Liver (tissue), 2 donors: ENCODE measurements at regions not wholly inside any gene's neighbourhood (a gene's known extent, or its start where the extent isn't known, plus 50 kb on each side); places are given as distances from the start of the nearest gene placed in this dataset.

Experiments
- GABPA ChIP-seq, 2 donors: IDR thresholded peaks in 1 of 2; conservative IDR thresholded peaks in 1 of 2; 2 replicates each; pipeline ENCODE4 v1.6.1; 2016; ENCODE audit warnings: antibody characterized with exemption in 2 of 2, mild to moderate bottlenecking in 1 of 2, moderate library complexity in 1 of 2
- TAF1 ChIP-seq: conservative IDR thresholded peaks from 2 replicates; pipeline ENCODE4 v1.6.1; 2016; ENCODE audit warnings: antibody characterized with exemption, mild to moderate bottlenecking
- donor health status: healthy.

DNA sequence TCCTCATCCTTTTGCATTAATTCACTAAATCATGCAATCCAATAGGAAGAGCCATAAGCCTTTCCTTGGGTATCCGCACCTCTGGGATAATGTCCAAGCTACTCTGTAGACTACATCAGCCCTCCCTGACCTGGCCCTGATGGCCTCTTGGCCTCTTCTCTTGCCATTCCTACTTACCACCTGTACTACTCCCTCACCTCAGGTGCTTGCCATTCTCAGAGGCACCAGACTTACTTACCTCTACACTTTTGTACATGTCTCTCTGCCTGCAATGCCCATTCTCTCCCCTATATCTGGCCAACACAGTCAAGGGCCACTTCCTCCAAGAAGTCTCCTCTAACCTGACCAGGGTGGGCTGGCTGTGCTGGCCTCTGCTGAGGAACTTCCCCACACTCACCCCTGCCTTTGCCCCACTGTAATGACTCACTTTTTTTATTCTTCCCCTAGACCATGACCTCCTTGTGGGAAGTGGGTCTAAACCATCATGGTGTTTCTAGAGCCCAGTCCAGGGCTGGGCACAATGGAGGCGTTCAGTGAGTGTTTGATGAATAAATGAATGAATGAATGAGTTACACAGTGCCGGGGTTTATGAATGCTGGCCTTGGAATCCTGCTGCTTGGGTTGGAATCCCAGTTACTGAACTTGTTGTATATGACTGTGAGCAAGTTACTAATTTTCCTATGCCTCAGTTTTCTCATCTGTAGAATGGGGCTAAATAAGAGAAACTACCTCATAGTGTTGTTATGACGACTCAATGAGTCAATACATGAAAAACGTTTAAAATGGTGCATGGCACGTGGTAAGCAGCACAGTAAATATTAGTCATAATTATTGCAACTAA, 179.8 kb downstream of the FOXD2 start:
- TF ChIP-seq TAF1 (no peak), GABPA (IDR thresholded peaks at IDR 0.05 in 1 of 2, conservative IDR thresholded peaks at IDR 0.05 in 1 of 2) (no peak)
